Choroid plexus epithelial cell (primary cell): ENCODE measurements at regions not wholly inside any gene's neighbourhood (a gene's known extent, or its start where the extent isn't known, plus 50 kb on each side); places are given as distances from the start of the nearest gene placed in this dataset.

Experiments
- DNase-seq: peaks from one replicate; pipeline ENCODE4 v3.0.0-alpha.2; 2010; ENCODE audit warnings: low read depth
- H3K4me3 ChIP-seq: 2 replicates; pipeline ENCODE4 v1.5.1; 2011; ENCODE audit warnings: low read depth, mild to moderate bottlenecking, control low read depth, low read length, moderate library complexity
- TF ChIP-seq, protein P1 (sequence below): conservative IDR thresholded peaks from 2 replicates; pipeline ENCODE4 v1.5.1; 2011; ENCODE audit warnings: low read depth, mild to moderate bottlenecking, control low read depth, inconsistent platforms, low read length, moderate library complexity

DNA sequence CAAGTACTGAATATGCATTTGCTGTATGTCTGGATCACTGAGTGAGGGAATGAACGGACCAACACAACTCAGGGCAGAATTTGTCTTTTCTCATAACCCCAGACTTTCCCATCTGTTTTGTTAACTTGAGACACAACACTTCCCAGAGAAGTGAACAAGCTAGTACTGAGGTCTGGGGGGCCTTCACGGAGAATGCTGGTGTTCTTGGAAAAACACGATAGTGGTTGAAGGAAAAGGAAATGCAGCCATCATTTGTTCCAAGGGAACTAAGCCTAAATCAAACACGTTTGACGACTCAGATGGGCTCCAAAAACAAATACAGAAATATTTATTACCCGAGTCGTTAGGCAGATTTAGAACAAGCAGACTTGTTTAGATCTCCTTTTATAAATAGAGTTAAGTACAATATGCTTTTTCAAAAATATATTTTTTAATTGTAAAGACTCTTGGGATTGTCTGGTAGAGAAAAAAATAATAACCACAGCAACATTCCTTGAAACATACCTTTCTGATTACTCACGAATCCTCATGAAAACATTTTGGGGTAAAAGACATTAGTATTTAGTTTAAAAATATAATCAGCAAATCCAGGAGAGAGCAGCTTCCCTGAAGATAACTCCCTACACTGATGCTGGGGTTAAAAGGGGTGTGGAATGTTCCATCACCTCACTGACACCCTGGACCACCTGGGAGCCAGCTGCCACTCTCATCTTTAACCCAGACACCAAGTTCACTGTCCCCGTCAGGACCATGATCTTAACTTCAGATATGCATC is 427.7 kb upstream of the RUNX1 start:
- DNase-seq, result peak; percentile 82
- TF ChIP-seq, protein P1, sequence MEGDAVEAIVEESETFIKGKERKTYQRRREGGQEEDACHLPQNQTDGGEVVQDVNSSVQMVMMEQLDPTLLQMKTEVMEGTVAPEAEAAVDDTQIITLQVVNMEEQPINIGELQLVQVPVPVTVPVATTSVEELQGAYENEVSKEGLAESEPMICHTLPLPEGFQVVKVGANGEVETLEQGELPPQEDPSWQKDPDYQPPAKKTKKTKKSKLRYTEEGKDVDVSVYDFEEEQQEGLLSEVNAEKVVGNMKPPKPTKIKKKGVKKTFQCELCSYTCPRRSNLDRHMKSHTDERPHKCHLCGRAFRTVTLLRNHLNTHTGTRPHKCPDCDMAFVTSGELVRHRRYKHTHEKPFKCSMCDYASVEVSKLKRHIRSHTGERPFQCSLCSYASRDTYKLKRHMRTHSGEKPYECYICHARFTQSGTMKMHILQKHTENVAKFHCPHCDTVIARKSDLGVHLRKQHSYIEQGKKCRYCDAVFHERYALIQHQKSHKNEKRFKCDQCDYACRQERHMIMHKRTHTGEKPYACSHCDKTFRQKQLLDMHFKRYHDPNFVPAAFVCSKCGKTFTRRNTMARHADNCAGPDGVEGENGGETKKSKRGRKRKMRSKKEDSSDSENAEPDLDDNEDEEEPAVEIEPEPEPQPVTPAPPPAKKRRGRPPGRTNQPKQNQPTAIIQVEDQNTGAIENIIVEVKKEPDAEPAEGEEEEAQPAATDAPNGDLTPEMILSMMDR, result no peak
- no peak overlapping the region for H3K4me3 ChIP-seq

DNA sequence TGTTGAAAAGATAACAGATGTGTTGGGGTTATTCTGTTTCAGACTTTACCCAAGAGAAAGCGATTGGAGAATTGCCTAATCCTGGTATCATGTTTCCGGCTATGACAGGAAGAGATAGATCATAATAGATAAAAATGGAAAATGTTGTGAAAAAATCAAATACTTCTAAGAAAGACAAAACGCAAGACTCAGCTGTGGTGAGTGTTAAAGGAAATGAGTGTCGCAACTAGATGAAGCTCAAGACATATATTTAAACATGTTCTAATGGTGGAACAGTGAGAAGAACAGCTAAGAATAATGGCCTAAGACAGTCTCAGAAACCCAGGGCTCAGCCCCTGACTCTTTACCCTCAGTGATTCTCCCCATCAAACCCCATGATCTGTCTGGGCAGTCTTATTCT is 426.7 kb upstream of the RUNX1 start:
- TF ChIP-seq, protein P1, result no peak
- peak; percentile 91 for DNase-seq
- no peak overlapping the region for H3K4me3 ChIP-seq

DNA sequence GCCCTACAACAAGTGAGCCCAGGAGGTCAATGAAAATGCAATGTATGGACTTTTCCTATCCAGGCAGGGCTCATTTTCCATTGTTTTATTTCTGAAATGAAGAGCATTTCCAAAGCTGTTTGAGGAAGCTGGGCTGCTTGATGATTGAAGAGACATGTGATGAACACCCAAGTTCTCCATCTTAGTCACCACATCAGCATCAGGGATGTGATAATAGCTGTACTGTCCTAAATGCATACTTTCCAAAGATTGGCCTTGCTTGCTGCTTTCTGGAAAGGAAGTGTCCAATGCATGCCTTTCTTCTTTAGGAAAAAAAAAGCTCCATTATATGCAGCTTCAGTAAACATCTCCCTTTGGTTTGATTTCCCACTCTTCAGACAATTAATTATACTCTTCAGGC is 425.9 kb upstream of the RUNX1 start:
- TF ChIP-seq, protein P1, result no peak
- DNase-seq, result peak; percentile 51
- H3K4me3 ChIP-seq, result no peak overlapping the region

DNA sequence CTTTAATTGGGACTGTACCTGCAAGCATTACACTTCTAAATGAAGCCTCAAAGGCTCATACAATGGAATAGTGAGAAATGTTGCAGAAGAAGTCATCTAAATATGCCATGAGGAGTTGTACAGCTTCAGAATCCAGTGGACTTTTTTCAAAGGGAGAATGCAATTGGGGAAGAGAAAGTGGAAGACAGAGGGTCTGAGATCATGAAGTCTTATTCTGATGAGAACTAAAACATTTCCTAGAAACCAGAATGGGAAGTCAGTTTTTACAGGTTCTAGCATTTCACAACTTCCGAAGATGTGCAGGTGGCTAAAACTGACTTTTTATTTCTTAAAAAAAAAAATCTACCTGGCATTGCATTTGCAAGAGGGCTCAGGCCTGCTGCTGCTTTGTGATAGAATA is 424.4 kb upstream of the RUNX1 start:
- no peak for DNase-seq
- H3K4me3 ChIP-seq, result no peak overlapping the region
- TF ChIP-seq, protein P1, result no peak

DNA sequence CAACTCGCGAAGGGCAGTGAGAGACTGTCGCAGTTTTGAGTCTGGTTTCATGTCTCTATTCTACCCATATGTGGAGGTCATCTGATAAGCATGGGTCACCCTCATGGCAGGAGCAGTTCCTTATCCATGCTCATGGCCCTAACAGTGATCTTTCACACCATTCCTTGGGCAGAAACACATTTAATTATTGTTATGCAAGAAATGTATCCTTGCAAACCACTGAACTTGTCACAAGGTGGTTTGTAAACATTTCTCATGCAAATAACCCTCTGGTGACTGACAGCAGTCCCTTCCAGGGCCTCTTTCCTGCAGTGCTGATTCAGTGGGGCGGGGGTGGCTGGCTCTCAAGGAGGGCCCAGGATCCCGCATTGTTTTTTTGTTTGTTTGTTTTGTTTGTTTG is 421.4 kb upstream of the RUNX1 start:
- no peak overlapping the region for H3K4me3 ChIP-seq
- TF ChIP-seq, protein P1, result no peak
- DNase-seq, result no peak

DNA sequence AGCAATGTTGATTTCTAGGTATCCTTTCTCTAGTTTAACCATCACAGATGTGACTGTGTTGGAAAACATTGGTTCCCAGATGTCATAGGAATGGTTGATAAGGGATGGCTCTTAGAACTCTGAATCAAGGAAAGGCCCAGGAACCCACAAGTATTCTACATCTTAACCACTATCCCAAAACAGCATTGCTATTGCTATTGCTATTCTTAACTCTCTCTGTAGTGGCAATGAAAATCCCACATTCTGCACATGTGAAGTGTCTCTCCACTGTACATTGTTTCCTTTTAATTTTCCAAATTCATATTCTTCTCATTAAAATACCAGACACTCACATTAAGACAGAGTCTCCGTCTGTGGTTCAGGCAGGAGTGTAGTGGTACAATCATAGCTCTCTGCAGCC is 420.4 kb upstream of the RUNX1 start:
- no peak for DNase-seq
- TF ChIP-seq, protein P1, result no peak
- H3K4me3 ChIP-seq, result no peak overlapping the region

DNA sequence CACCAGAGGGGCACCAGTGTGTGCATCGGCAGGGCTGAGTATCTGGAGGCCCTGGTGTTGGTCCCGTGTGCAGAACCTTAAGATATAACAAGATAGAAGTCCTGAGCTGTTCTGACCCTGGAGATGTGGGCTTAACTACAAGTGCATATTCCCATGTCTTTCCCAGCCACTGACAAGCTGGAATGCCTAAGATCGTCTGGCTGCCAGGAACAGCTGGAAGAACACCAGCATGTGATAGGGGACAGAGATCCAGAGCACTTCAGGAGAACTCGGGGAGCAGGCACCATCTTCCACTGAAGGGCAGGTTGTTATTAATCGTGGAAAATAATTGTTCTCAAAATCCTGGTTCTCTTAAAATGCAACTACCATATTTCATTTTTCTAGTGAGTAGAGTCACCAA is 419.9 kb upstream of the RUNX1 start:
- H3K4me3 ChIP-seq, result no peak overlapping the region
- TF ChIP-seq, protein P1, result no peak
- no peak for DNase-seq
